GM11168 (cell line): ENCODE measurements at regions not wholly inside any gene's neighbourhood (a gene's known extent, or its start where the extent isn't known, plus 50 kb on each side); places are given as distances from the start of the nearest gene placed in this dataset.

Experiments used
- in situ Hi-C: fragments of 300-500 bp; cut with MboI; formaldehyde crosslinking; loops from one replicate; pipeline ENCODE4 v1.12.0; 2022; ENCODE audit warnings: low sequenced_read_pairs; ENCODE audit not compliant: unreplicated experiment

DNA sequence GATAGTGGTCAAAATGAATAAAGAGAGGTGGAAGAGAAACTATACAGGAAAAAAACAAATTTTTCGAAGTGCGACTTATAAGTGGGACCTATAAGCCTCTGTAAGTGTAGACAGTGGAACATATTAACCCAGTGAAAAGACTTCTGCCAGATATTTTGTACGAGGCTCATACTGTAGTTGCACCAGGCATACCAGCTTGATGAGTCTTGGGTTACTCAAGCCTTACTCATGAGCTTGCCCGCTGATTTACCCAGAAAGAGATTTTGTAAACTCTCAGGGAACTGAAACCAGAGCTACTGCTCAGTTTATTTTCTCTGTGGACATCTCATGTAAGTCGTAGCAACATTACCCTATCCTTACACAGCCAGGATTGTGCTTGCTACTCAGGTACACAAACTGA, 708.0 kb upstream of the SOX9 start:
- in situ Hi-C loops, result no loop called here

DNA sequence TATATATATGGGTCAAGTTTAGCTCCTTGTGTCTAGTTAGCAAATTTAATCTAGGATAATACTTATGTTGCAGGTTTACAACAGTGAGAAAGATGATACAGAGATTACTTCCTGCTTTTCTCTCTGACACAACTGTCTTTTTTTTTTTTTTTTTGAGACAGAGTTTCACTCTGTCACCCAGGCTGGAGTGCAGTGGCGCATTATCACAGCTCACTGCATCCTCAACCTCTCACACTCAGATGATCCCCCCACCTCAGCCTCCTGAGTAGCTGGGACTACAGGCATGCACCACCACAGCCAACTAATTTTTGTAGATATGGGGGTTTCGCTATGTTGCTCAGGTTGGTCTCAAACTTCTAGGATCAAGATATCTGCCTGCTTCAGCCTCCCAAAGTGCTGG, 706.9 kb upstream of the SOX9 start:
- in situ Hi-C loops, result no loop called here

DNA sequence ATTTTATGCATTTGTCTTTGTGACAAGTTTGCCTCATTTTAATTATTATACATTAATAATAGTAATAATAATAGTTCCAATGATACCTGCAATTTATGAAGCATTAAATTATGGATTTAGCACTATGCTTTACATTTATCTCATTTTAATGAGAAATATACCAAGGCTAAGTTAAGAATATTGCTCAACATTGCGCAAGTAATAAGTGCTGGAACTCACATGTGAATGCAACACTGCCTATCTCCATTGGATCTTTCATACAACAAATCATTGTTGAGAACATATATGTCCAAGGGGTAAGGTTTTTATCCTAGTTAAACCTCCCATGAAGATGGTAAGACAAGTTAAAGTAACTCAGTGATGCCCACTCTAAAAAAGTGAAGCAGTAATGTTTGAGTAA, 703.7 kb upstream of the SOX9 start:
- in situ Hi-C loops, result no loop called here

DNA sequence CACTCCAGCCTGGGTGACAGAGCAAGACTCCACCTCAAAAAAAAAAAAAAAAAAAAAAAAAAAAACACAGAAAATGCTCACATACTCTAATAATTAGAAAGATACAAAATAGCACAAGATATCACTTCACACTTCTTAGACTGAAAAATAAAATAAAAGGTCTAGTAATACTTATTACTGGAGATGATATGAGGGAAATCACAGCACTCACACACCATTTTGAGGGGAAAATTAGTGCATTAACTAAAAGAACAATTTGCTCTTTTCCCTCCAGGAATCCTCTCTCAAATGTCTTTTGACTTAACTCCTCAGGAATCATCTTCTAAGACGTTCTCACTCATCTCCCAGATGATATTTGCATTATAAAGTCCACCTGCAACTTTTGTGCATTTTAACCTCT, 697.9 kb upstream of the SOX9 start:
- in situ Hi-C loops, result no loop called here

GRCh38 chr17:71423871-71424546, 696.8 kb upstream of the SOX9 start:
- in situ Hi-C loops, result no loop called here

DNA sequence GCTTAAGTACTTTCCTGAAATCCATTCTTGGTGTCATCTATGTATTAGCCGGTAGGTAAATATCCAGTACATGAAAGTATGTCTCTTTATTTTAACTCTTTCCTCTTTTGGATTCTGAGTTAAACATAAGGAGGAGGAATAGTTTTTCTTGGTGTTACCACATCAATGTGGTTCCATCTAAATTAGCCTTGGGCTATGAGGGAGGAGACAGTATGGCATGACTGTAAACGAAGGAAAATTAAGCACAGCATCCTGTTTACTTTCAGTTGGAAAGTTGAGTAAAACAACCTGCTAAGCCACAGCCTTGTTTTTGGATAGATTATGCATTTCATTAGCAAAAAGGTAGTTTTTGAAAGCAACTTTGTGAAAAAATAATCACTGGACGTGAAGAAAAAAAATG, 693.0 kb upstream of the SOX9 start:
- in situ Hi-C loops, result no loop called here

DNA sequence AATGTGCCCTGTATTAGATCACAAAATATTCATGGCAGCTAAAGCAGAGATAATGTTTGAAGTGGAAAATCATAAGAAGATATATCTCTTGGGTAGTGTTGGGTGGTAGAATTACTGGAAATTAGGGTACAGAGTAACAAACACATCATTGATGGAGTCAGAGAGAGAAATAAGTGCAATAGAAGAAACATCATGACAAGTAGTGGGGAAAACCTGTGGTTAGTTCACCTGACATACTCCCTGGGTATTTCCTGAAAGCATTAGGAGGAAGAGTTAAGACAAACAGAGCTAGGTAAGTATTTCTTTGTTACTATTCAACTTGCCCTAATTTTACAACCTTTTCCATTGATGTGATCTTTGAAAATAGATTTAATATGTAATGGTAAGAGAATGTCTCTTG, 691.9 kb upstream of the SOX9 start:
- in situ Hi-C loops, result no loop called here

GRCh38 chr17:71430281-71430680, 690.5 kb upstream of the SOX9 start:
- in situ Hi-C loops, result no loop called here

DNA sequence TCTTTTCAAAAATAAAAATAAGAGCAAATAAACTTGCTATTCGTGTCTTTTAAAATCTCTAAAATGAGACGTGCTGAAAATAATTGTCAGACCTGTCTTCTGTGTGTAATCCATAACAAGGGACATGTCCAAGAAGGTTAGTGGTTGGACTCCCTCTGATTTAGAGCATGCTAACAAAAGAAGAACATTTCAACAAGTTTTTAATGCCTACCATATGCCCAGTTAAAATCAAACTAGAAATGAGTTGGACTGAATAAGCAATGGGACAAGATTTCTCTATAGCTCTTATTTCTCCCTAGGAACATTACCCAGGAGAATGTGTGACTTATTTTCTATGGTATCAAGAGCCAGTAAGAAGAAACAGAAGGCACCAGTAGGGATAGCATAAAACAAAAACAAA, 689.7 kb upstream of the SOX9 start:
- in situ Hi-C loops, result no loop called here

DNA sequence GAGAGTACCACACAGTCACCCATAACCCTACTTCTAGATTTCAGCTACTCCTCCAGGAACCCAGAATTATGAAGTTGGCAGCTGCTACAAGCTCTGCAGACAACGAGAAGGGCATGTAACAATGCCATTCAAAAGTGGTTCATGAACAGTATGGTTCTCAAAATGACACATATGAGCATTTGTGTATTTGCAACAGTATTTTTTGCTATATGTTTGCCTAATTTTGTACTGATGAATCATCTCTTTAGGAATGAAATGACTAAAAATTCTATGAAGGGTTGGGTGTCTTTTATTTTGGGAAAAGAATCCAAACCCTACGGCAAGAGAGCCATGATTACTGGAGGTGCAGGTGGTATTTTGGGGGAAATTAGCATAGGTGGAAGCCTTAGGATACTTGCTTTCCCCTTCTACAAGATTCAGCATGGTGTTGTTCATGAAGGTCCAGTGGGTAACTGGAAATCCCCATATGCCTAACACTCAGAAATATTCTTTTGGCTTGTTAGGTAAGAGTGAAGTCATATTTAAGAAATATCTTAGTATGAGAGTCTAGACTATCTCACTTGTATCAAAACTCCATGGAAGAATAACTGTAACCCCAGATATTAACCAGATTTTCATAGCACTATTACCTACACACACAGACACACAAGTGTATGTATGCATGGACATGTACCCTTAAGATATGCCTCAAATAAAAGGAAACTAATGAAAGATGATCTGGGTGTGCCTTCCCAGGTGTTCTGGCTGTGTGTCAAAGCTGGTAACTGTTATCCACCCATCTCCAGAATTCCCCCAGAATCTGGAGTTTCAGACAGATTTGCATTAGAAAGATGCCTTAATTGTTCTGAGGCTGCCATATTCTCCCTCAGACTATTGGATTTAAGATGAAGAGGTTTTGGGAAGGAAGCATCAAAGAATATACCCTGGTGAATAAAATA, 688.2 kb upstream of the SOX9 start:
- in situ Hi-C loops, result no loop called here

- in situ Hi-C loops, result no loop called here
Observed at GRCh38 chr17:71434716-71435115, 686.1 kb upstream of the SOX9 start.

DNA sequence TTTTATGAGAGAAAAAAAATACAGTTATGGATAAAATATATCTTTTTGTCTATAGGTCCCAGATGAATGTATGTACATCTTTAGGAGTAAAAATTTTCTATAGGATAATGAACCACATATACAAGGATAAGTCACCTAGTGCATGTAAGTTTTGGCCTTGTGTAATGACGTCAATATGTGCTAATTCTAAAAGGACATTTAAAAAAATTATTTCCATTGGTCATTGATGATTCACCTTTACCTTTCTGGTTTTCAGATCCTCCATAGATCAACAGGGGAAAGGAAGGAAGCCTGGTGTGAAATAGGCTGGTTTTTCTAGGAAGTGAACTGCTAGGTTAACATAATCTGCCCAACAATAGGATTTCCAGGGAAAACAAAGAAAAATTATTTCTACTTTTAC, 684.3 kb upstream of the SOX9 start:
- in situ Hi-C loops, result no loop called here

GRCh38 chr17:71437166-71437565, 683.7 kb upstream of the SOX9 start:
- in situ Hi-C loops, result no loop called here

GRCh38 chr17:71438631-71439146, 682.1 kb upstream of the SOX9 start:
- in situ Hi-C loops, result no loop called here

DNA sequence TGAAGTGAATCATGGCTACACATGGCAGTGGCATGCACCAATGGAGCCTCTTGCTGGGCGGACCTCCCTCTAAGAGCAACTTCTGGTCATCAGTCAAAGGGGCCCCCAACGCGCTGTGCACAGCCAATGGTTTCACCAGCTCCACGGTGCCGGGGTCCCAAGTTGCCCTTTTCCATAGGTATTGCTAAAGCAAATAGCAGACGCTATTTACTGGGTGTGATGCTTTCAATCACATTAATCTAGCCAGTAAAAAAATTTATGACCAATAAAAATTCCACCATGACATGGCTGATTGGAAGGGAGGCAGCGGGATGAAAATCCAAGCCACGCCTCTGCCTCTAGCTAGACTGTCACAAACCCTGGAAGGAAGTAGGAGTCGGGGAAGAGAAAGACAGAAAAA, 680.3 kb upstream of the SOX9 start:
- in situ Hi-C loops, result no loop called here

GRCh38 chr17:71441098-71441497, 679.7 kb upstream of the SOX9 start:
- in situ Hi-C loops, result no loop called here

GRCh38 chr17:71444078-71444477, 676.7 kb upstream of the SOX9 start:
- in situ Hi-C loops, result no loop called here

GRCh38 chr17:71446645-71447437, 674.0 kb upstream of the SOX9 start:
- in situ Hi-C loops, result no loop called here

DNA sequence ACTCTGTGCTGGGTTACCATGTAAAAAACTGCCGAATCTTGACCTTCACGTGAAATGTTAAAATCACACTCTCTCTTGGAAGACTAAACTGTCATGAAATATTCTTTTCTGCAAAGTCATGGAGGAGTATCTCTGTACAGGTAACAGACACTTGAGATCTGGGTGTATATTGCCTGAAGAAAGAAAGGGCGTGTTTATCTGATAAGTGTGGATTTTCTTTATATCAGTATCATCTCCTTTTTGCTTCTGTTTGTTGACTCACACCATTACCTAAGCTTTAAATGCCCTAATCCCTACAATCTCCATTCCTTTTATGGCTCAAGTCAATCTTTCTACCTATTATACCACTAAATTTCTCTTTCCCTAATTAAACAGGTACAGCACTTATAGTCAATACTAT, 673.2 kb upstream of the SOX9 start:
- in situ Hi-C loops, result no loop called here

GRCh38 chr17:71450657-71451056, 670.2 kb upstream of the SOX9 start:
- in situ Hi-C loops, result loop anchor here (25.0 kb wide), 1 partner anchor 1087 kb away; no protein-coding TSS in a partner anchor
